Activated T-cell treated with anti-CD3 and anti-CD28 coated beads, Interleukin-2, amount 50 U/mL, for 4 hours (primary cell): ENCODE measurements at regions not wholly inside any gene's neighbourhood (a gene's known extent, or its start where the extent isn't known, plus 50 kb on each side); places are given as distances from the start of the nearest gene placed in this dataset.
A peak's percentile ranks its signal among the peaks of the same experiment; 100 is the strongest.

Experiments used
- ATAC-seq, 2 donors: fragments of 200-7000 bp; cut with Tn5 transposase; one replicate each; pipeline ENCODE4 v1.10.0; 2021
- DNase-seq: peaks from one replicate; pipeline ENCODE4 v3.0.0-alpha.2; 2020
- H3K27me3 Mint-ChIP-seq: one replicate; pipeline ENCODE4 v1.8.0; 2021; ENCODE audit warnings: low read depth, mixed read lengths
- H3K36me3 Mint-ChIP-seq: one replicate; pipeline ENCODE4 v1.8.0; 2022; ENCODE audit warnings: mixed read lengths; ENCODE audit not compliant: insufficient read depth
- H3K4me1 Mint-ChIP-seq: one replicate; pipeline ENCODE4 v1.8.0; 2021; ENCODE audit warnings: low read depth, mixed read lengths
- H3K4me3 Mint-ChIP-seq: one replicate; pipeline ENCODE4 v1.8.0; 2021; ENCODE audit warnings: mild to moderate bottlenecking, moderate library complexity, mixed read lengths
- H3K9me3 Mint-ChIP-seq: one replicate; pipeline ENCODE4 v1.8.0; 2021; ENCODE audit warnings: mixed read lengths

GRCh38 chr2:161100211-161100895 is 59.9 kb upstream of the TANK start:
- no peak for ATAC-seq
- no peaks in the 10 kb centered on the region for H3K36me3 Mint-ChIP-seq

GRCh38 chr2:161101406-161101805 is 58.8 kb upstream of the TANK start:
- no peak for ATAC-seq
- H3K4me3 Mint-ChIP-seq: no peak overlapping the region
- no peaks in the 10 kb centered on the region for H3K27me3 Mint-ChIP-seq
- H3K36me3 Mint-ChIP-seq: no peaks in the 10 kb centered on the region
- no peak for DNase-seq
- H3K4me1 Mint-ChIP-seq: peaks cover 7% of the 10 kb centered on the region
- no peaks in the 10 kb centered on the region for H3K9me3 Mint-ChIP-seq

More at GRCh38 chr2:161100211-161100895, 59.9 kb upstream of the TANK start:
- H3K4me1 Mint-ChIP-seq: peaks cover 7% of the 10 kb centered on the region
- H3K4me3 Mint-ChIP-seq: no peak overlapping the region
- H3K27me3 Mint-ChIP-seq: no peaks in the 10 kb centered on the region
- DNase-seq: no peak
- H3K9me3 Mint-ChIP-seq: no peaks in the 10 kb centered on the region

- Mint-ChIP-seq H3K9me3 (no peaks in the 10 kb centered on the region), H3K4me3 (no peak overlapping the region), H3K27me3 (no peaks in the 10 kb centered on the region), H3K4me1 (peaks cover 7% of the 10 kb centered on the region), H3K36me3 (no peaks in the 10 kb centered on the region)
- no peak for DNase-seq
- ATAC-seq: no peak
Measured at GRCh38 chr2:161102770-161103450, 57.3 kb upstream of the TANK start.

GRCh38 chr2:161103451-161103831 is 56.8 kb upstream of the TANK start:
- no peaks in the 10 kb centered on the region for H3K36me3 Mint-ChIP-seq
- no peaks in the 10 kb centered on the region for H3K27me3 Mint-ChIP-seq
- H3K9me3 Mint-ChIP-seq: no peaks in the 10 kb centered on the region
- no peak overlapping the region for H3K4me3 Mint-ChIP-seq
- DNase-seq (no peak), ATAC-seq (no peak)
- peaks cover 7% of the 10 kb centered on the region for H3K4me1 Mint-ChIP-seq

- H3K4me1 Mint-ChIP-seq: peaks cover 7% of the 10 kb centered on the region
- H3K9me3 Mint-ChIP-seq: no peaks in the 10 kb centered on the region
- no peaks in the 10 kb centered on the region for H3K36me3 Mint-ChIP-seq
- ATAC-seq (peak; percentile 71 to 81), DNase-seq (no peak)
- no peaks in the 10 kb centered on the region for H3K27me3 Mint-ChIP-seq
- no peak overlapping the region for H3K4me3 Mint-ChIP-seq
Measured at GRCh38 chr2:161104054-161104553, 56.1 kb upstream of the TANK start.

GRCh38 chr2:161107265-161107664 is 53.0 kb upstream of the TANK start:
- Mint-ChIP-seq H3K27me3 (no peaks in the 10 kb centered on the region), H3K9me3 (no peaks in the 10 kb centered on the region), H3K4me1 (peaks cover 7% of the 10 kb centered on the region), H3K36me3 (no peaks in the 10 kb centered on the region), H3K4me3 (no peak overlapping the region)
- DNase-seq (no peak), ATAC-seq (peak; percentile 70 to 72)
